Stomach smooth muscle (tissue), 2 donors: ENCODE measurements at regions not wholly inside any gene's neighbourhood (a gene's known extent, or its start where the extent isn't known, plus 50 kb on each side); places are given as distances from the start of the nearest gene placed in this dataset.
"Not testable (repeated sequence)": the region's sequence is repeated elsewhere in the genome, so short reads cannot be mapped to it uniquely, and the experiment has no call there.

Experiments used
- H3K27ac ChIP-seq: one replicate; pipeline ENCODE4 v1.7.0; 2013; ENCODE audit warnings: mild to moderate bottlenecking, low read length, inconsistent platforms
- H3K27me3 ChIP-seq, 2 donors: one replicate each; pipeline ENCODE4 v1.7.0; 2013; ENCODE audit warnings: low read length in 2 of 2; ENCODE audit not compliant: insufficient read depth in 2 of 2, control insufficient read depth in 1 of 2
- H3K36me3 ChIP-seq, 2 donors: one replicate each; pipeline ENCODE4 v1.7.0; 2013; ENCODE audit warnings: low read length in 2 of 2; ENCODE audit not compliant: control insufficient read depth in 2 of 2, insufficient read depth in 2 of 2
- H3K4me1 ChIP-seq: one replicate; pipeline ENCODE4 v1.7.0; 2013; ENCODE audit warnings: low read length; ENCODE audit not compliant: control insufficient read depth, insufficient read depth
- H3K4me3 ChIP-seq, 2 donors: one replicate each; pipeline ENCODE4 v1.7.0; 2013; ENCODE audit warnings: low read length in 2 of 2
- H3K9ac ChIP-seq, 2 donors: one replicate each; pipeline ENCODE4 v1.7.0; 2013; ENCODE audit warnings: low read length in 2 of 2, mild to moderate bottlenecking in 1 of 2
- H3K9me3 ChIP-seq, 2 donors: one replicate each; pipeline ENCODE4 v1.7.0; 2013; ENCODE audit warnings: low read length in 2 of 2; ENCODE audit not compliant: control insufficient read depth in 2 of 2
- donor health status: healthy.
- donor health status: Pancreatic carcinoma.

- Histone ChIP-seq H3K4me3 (no peak overlapping the region), H3K27me3 (no peaks in the 10 kb centered on the region), H3K9ac (no peak overlapping the region)
These were observed 160.8 kb downstream of the CCER1 start for GRCh38 chr12:90794212-90794611.

GRCh38 chr12:90792718-90793117 lies 162.3 kb downstream of the CCER1 start:
- not testable (repeated sequence) for H3K9ac ChIP-seq, H3K9me3 ChIP-seq, H3K4me3 ChIP-seq, H3K27ac ChIP-seq, H3K27me3 ChIP-seq, H3K4me1 ChIP-seq, H3K36me3 ChIP-seq

More at GRCh38 chr12:90794212-90794611, 160.8 kb downstream of the CCER1 start:
- no peaks in the 10 kb centered on the region for H3K36me3 ChIP-seq
- no peak overlapping the region for H3K27ac ChIP-seq
- H3K9me3 ChIP-seq: no peaks in the 10 kb centered on the region
- no peaks in the 10 kb centered on the region for H3K4me1 ChIP-seq

- H3K4me3 ChIP-seq: no peak overlapping the region
- no peak overlapping the region for H3K9ac ChIP-seq
- H3K27me3 ChIP-seq: no peaks in the 10 kb centered on the region
- H3K4me1 ChIP-seq: no peaks in the 10 kb centered on the region
- no peaks in the 10 kb centered on the region for H3K36me3 ChIP-seq
- H3K27ac ChIP-seq: no peak overlapping the region
- no peaks in the 10 kb centered on the region for H3K9me3 ChIP-seq
These were observed 163.5 kb downstream of the CCER1 start for GRCh38 chr12:90791445-90791844.

GRCh38 chr12:90790747-90791146 lies 164.2 kb downstream of the CCER1 start:
- Histone ChIP-seq H3K36me3 (no peaks in the 10 kb centered on the region), H3K9me3 (no peaks in the 10 kb centered on the region), H3K27ac (no peak overlapping the region), H3K4me3 (no peak overlapping the region), H3K4me1 (no peaks in the 10 kb centered on the region), H3K27me3 (no peaks in the 10 kb centered on the region), H3K9ac (no peak overlapping the region)

GRCh38 chr12:90773491-90773890 lies 181.5 kb downstream of the CCER1 start:
- no peaks in the 10 kb centered on the region for H3K4me1 ChIP-seq
- H3K27me3 ChIP-seq: no peaks in the 10 kb centered on the region
- no peak overlapping the region for H3K27ac ChIP-seq
- no peak overlapping the region for H3K9ac ChIP-seq
- no peaks in the 10 kb centered on the region for H3K36me3 ChIP-seq
- H3K9me3 ChIP-seq: no peaks in the 10 kb centered on the region
- no peak overlapping the region for H3K4me3 ChIP-seq

- Histone ChIP-seq H3K9ac (no peak overlapping the region), H3K4me1 (no peaks in the 10 kb centered on the region), H3K27ac (no peak overlapping the region), H3K36me3 (no peaks in the 10 kb centered on the region), H3K27me3 (no peaks in the 10 kb centered on the region), H3K4me3 (no peak overlapping the region), H3K9me3 (no peaks in the 10 kb centered on the region)
These were observed 184.1 kb downstream of the CCER1 start for GRCh38 chr12:90770861-90771260.

GRCh38 chr12:90757957-90758356 lies 197.0 kb downstream of the CCER1 start:
- Histone ChIP-seq H3K4me1 (no peaks in the 10 kb centered on the region), H3K4me3 (no peak overlapping the region), H3K27me3 (no peaks in the 10 kb centered on the region), H3K27ac (no peak overlapping the region), H3K36me3 (no peaks in the 10 kb centered on the region), H3K9me3 (no peaks in the 10 kb centered on the region), H3K9ac (no peak overlapping the region)

GRCh38 chr12:90745211-90745610 lies 209.8 kb downstream of the CCER1 start:
- Histone ChIP-seq H3K27me3 (no peaks in the 10 kb centered on the region), H3K27ac (no peak overlapping the region), H3K4me1 (no peaks in the 10 kb centered on the region), H3K4me3 (no peak overlapping the region), H3K9me3 (no peaks in the 10 kb centered on the region), H3K9ac (no peak overlapping the region), H3K36me3 (no peaks in the 10 kb centered on the region)

- H3K27me3 ChIP-seq: no peaks in the 10 kb centered on the region
- no peaks in the 10 kb centered on the region for H3K36me3 ChIP-seq
- no peak overlapping the region for H3K9ac ChIP-seq
- peaks cover 0 to 7% of the 10 kb centered on the region in 2 donors for H3K9me3 ChIP-seq
- no peak overlapping the region for H3K27ac ChIP-seq
- no peak overlapping the region for H3K4me3 ChIP-seq
- H3K4me1 ChIP-seq: no peaks in the 10 kb centered on the region
These were observed 213.4 kb downstream of the CCER1 start for GRCh38 chr12:90741611-90742010.

- Histone ChIP-seq H3K4me3 (no peak overlapping the region), H3K27ac (no peak overlapping the region), H3K9me3 (no peaks in the 10 kb centered on the region), H3K9ac (no peak overlapping the region), H3K36me3 (no peaks in the 10 kb centered on the region), H3K27me3 (no peaks in the 10 kb centered on the region), H3K4me1 (no peaks in the 10 kb centered on the region)
These were observed 225.2 kb downstream of the CCER1 start for GRCh38 chr12:90729736-90730135.

GRCh38 chr12:90712671-90713070 lies 242.3 kb downstream of the CCER1 start:
- H3K4me3 ChIP-seq: no peak overlapping the region
- no peaks in the 10 kb centered on the region for H3K36me3 ChIP-seq
- H3K27ac ChIP-seq: no peak overlapping the region
- H3K4me1 ChIP-seq: no peaks in the 10 kb centered on the region
- H3K9ac ChIP-seq: no peak overlapping the region
- no peaks in the 10 kb centered on the region for H3K27me3 ChIP-seq
- no peaks in the 10 kb centered on the region for H3K9me3 ChIP-seq
